HG02623 (cell line): ENCODE measurements at regions not wholly inside any gene's neighbourhood (a gene's known extent, or its start where the extent isn't known, plus 50 kb on each side); places are given as distances from the start of the nearest gene placed in this dataset.
"Not testable (repeated sequence)": the region's sequence is repeated elsewhere in the genome, so short reads cannot be mapped to it uniquely, and the experiment has no call there.

Experiments
- ATAC-seq: cut with Tn5 transposase; IDR thresholded peaks from one replicate; pipeline ENCODE4 v1.9.1; 2021; ENCODE audit warnings: moderate library complexity; ENCODE audit not compliant: unreplicated experiment

DNA sequence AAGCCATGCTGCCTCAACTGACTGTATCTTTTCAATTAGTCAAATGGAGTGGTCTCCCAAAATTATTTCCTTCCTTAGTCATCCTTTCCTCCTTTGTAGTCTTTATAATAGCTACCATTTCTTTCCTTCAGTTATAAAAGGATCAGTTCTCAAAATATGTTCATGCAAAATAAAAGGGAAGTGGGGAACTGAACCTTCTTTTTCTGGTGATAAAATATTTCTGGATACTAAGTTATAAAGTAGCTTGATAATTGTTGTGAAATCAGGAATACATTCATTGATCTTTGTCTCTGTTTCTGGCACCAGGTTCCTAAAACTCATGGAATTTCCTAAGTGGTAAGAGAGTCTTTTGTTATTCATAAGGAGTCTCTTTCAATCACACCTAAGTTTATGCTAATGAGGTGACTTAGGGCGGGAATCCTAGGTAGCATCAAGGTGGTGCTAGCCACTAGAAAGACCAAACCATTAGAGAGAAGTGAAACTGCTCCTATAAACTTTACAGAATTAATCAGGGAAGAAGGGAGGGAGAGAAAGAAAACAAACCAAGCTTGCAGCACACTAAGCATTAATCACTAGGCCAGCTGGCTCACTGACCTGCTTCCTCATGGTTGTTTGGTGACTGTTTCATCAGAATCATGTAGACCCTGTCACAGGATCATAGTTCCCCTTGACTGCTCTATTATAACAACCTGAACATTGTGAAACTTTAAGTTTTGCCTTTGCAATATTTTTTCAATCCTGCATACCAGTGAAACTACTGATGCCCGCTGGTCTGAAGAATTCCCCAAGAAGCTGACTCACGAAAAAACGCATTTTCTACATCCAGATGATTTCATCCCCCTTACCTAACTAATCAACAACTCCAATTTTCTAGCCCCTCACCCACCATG lies 161.6 kb upstream of the PTBP2 start:
- ATAC-seq: no peak

GRCh38 chr1:96562094-96562493 lies 159.5 kb upstream of the PTBP2 start:
- ATAC-seq: no peak

DNA sequence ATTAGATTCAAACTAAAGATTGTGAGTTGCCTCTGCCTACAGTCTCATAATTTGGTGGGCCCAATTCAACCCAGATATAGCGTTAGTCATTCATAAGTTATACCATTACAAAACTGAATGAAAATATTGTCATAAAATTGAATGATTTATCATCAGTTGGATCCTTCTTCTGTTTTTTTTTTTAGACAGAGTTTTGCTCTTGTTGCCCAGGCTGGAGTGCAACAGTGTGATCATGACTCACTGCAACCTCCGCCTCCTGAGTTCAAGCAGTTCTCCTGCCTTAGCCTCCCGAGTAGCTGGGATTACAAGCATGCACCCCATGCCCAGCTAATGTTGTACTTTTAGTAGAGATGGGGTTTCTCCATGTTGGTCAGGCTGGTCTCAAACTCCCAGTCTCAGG lies 157.2 kb upstream of the PTBP2 start:
- ATAC-seq: not testable (repeated sequence)

DNA sequence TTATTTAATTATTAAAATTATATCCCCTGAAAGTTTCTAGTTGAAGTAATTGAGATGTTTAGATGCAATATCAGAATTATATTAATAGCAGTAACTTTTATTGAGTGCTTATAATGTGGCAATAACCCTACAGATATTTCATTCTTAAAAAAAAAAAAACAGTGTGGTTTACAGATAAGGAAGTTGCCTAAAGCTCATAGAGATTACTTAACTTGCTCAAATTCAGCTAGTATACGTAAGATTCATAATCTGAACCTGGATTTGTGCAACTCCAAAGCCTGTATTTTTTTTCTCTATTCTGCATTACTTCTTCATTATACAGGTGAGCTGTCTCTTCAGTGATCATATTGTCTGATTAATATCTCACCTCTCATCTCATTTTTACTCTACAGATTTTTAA lies 156.0 kb upstream of the PTBP2 start:
- ATAC-seq: no peak

DNA sequence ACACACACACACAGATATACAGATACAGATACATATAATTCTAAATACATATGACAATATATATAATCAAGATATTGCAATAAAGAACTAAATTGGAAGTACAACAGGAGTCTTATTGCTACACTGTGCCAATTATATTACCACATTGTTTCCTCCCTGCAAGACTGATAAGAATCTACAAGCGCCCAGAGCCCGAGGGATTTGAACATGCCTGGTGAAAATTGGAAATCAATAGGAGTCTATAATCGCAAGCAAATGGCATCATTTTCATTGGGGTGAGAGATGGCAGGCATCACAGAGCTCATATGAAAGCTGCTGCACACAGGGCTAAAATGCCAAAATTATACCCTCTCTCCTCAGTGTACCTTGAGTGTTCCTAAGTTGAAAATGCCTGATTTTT lies 152.9 kb upstream of the PTBP2 start:
- ATAC-seq: no peak

DNA sequence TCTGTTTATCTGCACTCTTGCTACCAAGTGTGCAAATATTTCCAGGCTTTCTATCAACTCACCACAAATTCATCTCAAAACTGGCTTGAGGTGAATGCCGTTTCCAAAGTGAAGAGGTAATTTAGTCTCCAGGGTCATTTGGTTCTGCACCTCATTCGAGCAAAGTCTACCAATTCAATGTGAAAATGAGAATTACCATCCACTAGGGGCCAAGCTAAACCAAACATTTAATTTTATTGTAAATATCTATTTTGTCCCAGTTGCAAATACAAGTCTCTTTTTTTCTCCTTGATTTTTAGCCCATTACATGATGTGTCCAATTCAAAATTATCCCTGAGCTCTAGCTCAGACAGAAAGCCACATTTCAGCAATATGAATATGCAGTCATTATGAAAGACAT lies 152.3 kb upstream of the PTBP2 start:
- ATAC-seq: no peak

DNA sequence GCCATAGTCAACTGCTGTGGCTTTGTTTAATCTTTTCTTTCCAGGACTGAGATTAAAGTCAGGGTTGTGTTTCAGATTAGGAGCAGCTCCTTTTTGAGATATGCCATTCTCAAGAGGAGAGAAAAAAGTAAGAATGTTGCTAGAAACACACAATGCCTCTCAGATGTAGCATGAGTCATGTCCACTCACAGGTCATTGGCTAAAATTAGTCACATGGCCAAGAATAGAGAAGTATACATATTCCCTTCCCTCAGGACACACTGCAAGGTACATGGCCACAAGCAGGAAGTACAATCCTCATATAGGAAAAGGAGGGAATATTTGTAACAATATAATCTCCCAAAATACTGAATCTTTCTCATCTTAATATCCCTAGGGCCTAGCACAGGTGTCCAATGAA lies 141.9 kb upstream of the PTBP2 start:
- no peak for ATAC-seq

DNA sequence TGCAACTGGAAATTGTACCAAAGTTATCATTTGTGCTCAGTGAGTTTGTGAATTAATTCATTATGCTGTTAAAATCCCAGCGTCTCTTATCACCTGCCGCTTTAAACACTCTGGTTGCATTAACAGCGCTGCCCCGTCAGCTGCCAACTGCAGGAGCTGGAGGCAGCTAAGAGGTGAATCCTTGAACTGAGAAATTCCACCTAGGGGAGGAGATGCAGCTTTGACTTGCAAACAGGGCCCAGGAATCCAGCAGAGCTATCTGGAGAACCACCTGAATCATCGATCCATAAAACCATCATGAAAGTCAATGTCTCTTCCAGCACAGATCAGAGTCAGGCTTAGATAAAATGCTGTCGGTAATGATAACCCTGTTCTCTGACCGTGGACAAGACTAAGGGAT lies 140.7 kb upstream of the PTBP2 start:
- ATAC-seq: no peak

DNA sequence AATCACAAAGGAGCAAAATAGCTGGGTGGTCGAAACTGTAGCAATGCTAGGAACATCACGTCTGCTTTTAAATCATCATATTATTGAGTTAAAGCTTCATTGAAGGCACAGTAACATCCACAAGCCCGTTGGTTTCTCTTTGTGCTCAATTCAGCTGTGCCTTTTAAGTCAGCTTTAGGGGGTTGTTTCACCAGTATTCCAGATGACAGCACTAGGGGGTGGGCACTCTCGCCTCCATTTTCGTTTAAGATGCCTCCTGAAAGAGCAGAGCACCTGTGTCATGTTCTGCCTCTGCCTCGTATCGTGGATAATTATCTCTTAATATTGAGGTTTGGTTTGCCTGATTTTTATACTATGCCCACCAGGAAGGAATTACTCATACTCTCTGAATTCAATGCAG lies 139.8 kb upstream of the PTBP2 start:
- ATAC-seq: no peak

- no peak for ATAC-seq
Observed at GRCh38 chr1:96583903-96584302, 137.7 kb upstream of the PTBP2 start.

DNA sequence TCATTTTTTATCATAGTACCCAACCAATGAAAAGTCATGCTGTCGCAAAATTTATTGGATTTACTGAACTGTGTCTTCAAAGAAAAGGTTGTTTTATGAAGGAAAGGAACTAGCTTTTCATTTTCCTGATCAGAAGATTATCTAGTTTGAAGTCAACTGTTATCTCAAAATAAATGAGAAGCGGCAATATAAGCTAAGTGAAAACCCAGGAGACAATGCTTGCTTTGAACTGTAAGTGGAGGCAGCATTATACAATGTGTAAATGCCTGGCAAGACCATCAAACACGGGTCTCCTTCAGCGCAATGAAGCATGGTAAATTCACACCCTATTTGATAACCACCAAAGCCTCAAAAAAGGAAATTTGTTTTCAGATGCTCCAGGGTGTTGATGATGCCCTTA lies 134.4 kb upstream of the PTBP2 start:
- ATAC-seq: no peak

DNA sequence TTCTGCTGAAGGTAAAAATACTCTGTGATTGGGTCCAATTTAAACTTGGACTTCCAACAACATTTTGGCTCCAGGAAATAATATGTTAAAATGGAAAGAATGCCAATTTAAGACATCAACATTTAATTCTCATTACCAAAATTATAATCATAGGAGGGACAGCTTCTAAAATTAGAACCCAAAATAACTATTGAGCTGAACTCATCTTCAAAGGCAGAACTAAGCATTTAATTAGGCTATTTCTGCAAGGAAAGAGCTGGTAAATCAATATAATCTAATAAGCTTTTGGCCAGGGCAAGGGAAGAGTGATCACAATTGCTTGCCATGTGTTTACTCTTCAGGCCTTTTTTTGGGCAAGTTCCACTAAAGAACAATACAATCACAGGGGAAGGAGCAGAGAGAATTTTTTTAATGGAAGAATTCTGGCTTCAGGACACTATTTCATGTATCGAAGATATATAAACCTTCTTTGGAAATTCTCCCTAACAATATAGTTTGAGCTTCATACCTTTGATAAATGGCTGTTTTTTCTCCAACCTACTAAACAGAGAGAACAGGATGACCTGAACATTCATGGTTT lies 133.1 kb upstream of the PTBP2 start:
- ATAC-seq: no peak

DNA sequence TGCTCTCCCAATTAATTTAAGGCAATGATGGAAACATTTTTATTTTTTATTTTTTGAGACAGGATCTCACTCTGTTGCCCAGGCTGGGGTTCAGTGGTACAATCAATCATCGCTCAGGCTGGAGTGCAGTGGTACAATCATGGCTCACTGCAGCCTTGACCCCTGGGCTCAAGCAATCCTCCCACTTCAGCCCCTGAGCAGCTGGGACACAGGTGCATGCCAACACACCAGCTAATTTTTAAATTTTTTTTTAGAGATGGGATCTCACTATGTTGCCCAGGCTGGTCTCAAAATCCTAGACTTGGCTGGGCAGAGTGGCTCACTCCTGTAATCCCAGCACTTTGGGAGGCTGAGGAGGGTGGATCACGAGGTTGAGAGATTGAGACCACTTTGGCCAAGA lies 126.1 kb upstream of the PTBP2 start:
- ATAC-seq: not testable (repeated sequence)

GRCh38 chr1:96596226-96596922 lies 125.2 kb upstream of the PTBP2 start:
- ATAC-seq: peak; percentile 78

DNA sequence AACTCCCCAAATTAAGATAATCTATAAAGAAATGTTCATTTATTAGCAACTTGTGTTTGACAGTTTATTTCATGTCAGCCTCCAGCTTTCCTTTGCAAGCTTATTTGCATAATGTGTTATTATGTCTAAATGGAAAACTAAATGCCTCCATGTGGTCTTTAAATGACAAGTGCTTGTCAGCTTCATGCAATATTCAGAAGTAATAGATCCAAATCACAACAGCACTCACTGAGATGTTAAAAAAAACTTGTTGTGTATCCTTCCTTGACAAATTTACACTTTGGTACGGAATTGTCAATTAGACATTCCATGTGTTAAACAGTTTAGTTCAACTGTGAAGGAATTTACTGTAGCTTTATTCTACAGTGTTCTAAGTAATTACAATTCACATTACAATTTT lies 124.4 kb upstream of the PTBP2 start:
- no peak for ATAC-seq

DNA sequence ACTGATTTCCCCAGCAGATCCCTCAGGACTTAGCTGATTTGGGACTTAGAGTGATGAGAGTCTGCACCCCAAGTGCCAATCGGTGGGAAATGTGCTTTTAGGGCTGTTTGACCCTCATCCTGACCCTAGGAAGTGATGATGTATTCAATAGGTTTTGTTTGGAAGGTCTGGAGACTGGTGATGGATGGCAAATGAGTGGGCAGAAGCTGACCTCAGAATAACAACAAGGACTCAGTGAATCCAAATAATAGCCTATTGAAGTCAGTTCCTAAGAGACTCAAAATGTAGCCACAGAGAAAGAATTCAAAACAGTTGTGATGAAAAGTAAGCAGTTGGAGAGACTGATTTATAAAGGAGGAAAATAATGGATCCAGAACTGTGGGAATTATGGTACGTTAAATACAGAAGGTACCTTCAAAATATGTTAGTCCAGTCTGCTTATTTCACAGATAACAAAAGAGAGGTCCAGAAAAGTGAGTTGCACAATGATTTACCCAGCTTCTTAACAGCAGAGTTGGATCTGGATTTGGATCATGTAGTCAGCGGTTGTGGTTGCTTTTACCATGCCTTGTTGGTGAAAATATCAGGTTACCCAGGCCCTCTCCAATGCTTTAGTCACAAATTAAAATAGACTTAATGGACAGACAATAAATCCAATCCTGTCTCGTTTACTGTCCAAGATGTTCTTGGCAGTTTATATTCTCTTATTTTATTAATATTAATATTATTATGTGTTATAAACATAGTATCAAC lies 123.0 kb upstream of the PTBP2 start:
- ATAC-seq: no peak

- not testable (repeated sequence) for ATAC-seq
Observed at GRCh38 chr1:96604620-96605019, 117.0 kb upstream of the PTBP2 start.

- not testable (repeated sequence) for ATAC-seq
Observed at GRCh38 chr1:96617375-96617774, 104.2 kb upstream of the PTBP2 start.

- ATAC-seq: no peak
Observed at GRCh38 chr1:96632045-96632664, 89.4 kb upstream of the PTBP2 start.

DNA sequence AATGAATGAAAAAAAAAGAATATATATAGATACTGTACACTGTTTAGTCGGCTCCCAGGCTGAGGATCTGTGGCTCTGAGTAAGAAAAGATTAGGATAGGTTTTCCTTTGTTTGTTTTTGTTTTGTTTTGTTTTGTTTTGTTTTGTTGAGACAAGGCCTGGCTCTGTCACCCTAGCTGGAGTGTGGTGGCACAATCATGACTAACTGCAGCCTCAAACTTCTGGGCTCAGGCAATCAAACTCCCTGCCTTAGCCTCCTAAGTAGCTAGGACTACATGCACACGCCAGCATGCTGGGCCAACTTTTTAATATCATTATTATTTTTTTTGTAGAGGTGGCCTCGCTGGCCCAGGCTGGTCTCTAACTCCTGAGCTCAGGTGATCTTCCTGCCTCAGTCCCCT lies 87.9 kb upstream of the PTBP2 start:
- ATAC-seq: no peak

DNA sequence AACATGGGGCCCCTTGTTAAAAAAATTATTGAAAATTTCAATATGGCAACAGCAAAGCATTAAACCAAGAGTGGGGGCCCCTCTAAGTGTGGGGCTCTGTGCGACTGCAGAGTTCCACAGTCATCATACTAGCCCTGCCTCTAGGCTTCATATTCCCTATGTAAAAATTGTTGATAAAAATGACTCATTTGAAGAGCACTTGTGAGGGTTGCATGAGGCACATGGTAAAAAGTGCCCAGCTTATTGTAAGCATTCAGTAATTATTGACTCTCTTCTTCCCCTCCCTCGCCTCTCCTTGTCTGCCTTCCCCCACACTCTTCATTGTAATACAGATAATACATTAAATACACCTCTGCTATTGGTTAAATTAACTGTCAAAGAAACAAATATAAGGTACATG lies 86.7 kb upstream of the PTBP2 start:
- no peak for ATAC-seq
